Adrenal gland (tissue), 5 donors: ENCODE measurements at regions not wholly inside any gene's neighbourhood (a gene's known extent, or its start where the extent isn't known, plus 50 kb on each side); places are given as distances from the start of the nearest gene placed in this dataset.

ENCODE experiments used
- CTCF ChIP-seq, 6 experiments: fragments of 450-650 bp in 4 of 6; fragments of 200-600 bp in 2 of 6; sonication (generic) in 1 of 6; IDR thresholded peaks; 1 replicate in 5 of 6; 2 replicates in 1 of 6; pipeline versions ENCODE4 v1.5.1 to v1.8.0; 2016 to 2021; ENCODE audit warnings: antibody characterized with exemption in 6 of 6, mild to moderate bottlenecking in 2 of 6, moderate library complexity in 1 of 6
- POLR2A ChIP-seq, 2 donors: fragments of 450-650 bp; IDR thresholded peaks; one replicate each; pipeline ENCODE4 v1.6.1; 2017; ENCODE audit warnings: antibody characterized with exemption in 2 of 2, mild to moderate bottlenecking in 2 of 2, moderate library complexity in 1 of 2
- donor health status: DM: no; HTN: no; CAD: no.

DNA sequence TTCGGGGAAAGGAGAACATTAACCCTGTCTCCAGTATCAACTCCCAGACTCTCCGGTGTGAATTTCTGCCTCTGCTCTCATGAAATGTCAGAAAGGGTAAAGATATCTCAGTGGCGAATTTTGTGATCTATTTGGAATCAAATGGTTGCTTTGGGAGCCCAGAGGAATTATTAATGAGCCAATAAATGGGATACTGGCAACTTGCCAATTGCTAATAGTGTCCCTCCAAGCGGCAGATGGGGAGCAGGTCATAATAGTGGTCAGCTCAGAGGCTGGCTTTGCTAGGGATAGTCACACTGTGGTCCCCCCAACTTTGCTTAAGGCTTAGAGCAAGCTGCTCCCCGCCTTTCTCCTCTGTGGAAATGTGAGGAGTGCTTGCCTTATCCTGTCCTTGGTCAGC, 176.1 kb upstream of the KL start:
- TF ChIP-seq POLR2A (IDR thresholded peaks at IDR 0.05) (no peak), CTCF (IDR thresholded peaks at IDR 0.05) (no peak)
